ENCODE measurements at regions not wholly inside any gene's neighbourhood (a gene's known extent, or its start where the extent isn't known, plus 50 kb on each side); places are given as distances from the start of the nearest gene placed in this dataset.

GRCh38 chr5:30239331-30240022 is 954.0 kb upstream of the CDH6 start:
- no peak for TF ChIP-seq CTCF (IDR thresholded peaks at IDR 0.05)
- TF ChIP-seq ZFX (IDR thresholded peaks at IDR 0.05; ENCODE audit: borderline replicate concordance): no peak
